ENCODE measurements at regions not wholly inside any gene's neighbourhood (a gene's known extent, or its start where the extent isn't known, plus 50 kb on each side); places are given as distances from the start of the nearest gene placed in this dataset.

GRCh38 chr15:95829062-95829461, 501.4 kb upstream of the NR2F2 start:
- TF ChIP-seq YY1 (IDR thresholded peaks at IDR 0.05; ENCODE audit: insufficient read depth, insufficient read length) (no peak), ZNF274 (IDR thresholded peaks at IDR 0.05; ENCODE audit: low read depth, low read length) (no peak)
